HG03342 (cell line): ENCODE measurements at regions not wholly inside any gene's neighbourhood (a gene's known extent, or its start where the extent isn't known, plus 50 kb on each side); places are given as distances from the start of the nearest gene placed in this dataset.
"Not testable (repeated sequence)": the region's sequence is repeated elsewhere in the genome, so short reads cannot be mapped to it uniquely, and the experiment has no call there.

Source experiments
- ATAC-seq: cut with Tn5 transposase; IDR thresholded peaks from one replicate; pipeline ENCODE4 v1.9.1; 2021; ENCODE audit warnings: mild to moderate bottlenecking, moderate library complexity; ENCODE audit not compliant: unreplicated experiment

GRCh38 chrX:109184506-109185139 lies 297.3 kb downstream of the GUCY2F start:
- ATAC-seq = no peak

- ATAC-seq = no peak
Observed at GRCh38 chrX:109172091-109172602, 309.7 kb downstream of the GUCY2F start.

GRCh38 chrX:109155161-109155560 lies 326.7 kb downstream of the GUCY2F start:
- ATAC-seq = no peak

GRCh38 chrX:109144173-109144572 lies 337.7 kb downstream of the GUCY2F start:
- not testable (repeated sequence) for ATAC-seq

- no peak for ATAC-seq
Observed at GRCh38 chrX:109140463-109140862, 341.4 kb downstream of the GUCY2F start.

GRCh38 chrX:109134777-109135176 lies 347.1 kb downstream of the GUCY2F start:
- ATAC-seq = no peak

GRCh38 chrX:109125304-109125703 lies 356.6 kb downstream of the GUCY2F start:
- no peak for ATAC-seq

- ATAC-seq = no peak
Observed at GRCh38 chrX:109089359-109089758, 353.0 kb upstream of the IRS4 start.

- no peak for ATAC-seq
Observed at GRCh38 chrX:109077788-109078187, 341.4 kb upstream of the IRS4 start.

- not testable (repeated sequence) for ATAC-seq
Observed at GRCh38 chrX:109054181-109054581, 317.8 kb upstream of the IRS4 start.

GRCh38 chrX:109049903-109050302 lies 313.5 kb upstream of the IRS4 start:
- ATAC-seq = no peak

GRCh38 chrX:109049416-109049815 lies 313.1 kb upstream of the IRS4 start:
- no peak for ATAC-seq

GRCh38 chrX:109040057-109040456 lies 303.7 kb upstream of the IRS4 start:
- no peak for ATAC-seq

GRCh38 chrX:109036624-109037023 lies 300.3 kb upstream of the IRS4 start:
- no peak for ATAC-seq

GRCh38 chrX:108993909-108994308 lies 257.5 kb upstream of the IRS4 start:
- ATAC-seq = no peak

- not testable (repeated sequence) for ATAC-seq
Observed at GRCh38 chrX:108972899-108973298, 236.5 kb upstream of the IRS4 start.

GRCh38 chrX:108947205-108947604 lies 210.8 kb upstream of the IRS4 start:
- no peak for ATAC-seq

- ATAC-seq = no peak
Observed at GRCh38 chrX:108946531-108946930, 210.2 kb upstream of the IRS4 start.

- ATAC-seq = peak; percentile 76
Observed at GRCh38 chrX:108945883-108946523, 209.6 kb upstream of the IRS4 start.

GRCh38 chrX:108914791-108915190 lies 178.4 kb upstream of the IRS4 start:
- no peak for ATAC-seq

- not testable (repeated sequence) for ATAC-seq
Observed at GRCh38 chrX:108903831-108904230, 167.5 kb upstream of the IRS4 start.

GRCh38 chrX:108900333-108900732 lies 164.0 kb upstream of the IRS4 start:
- ATAC-seq = no peak
